Small intestine (tissue), 7 donors: ENCODE measurements at regions not wholly inside any gene's neighbourhood (a gene's known extent, or its start where the extent isn't known, plus 50 kb on each side); places are given as distances from the start of the nearest gene placed in this dataset.

ENCODE experiments used
- DNase-seq, 2 donors: peaks; one replicate each; pipeline versions ENCODE4 v3.0.0 to v3.0.0-alpha.2; 2013
- FAIRE-seq: peaks from 2 replicates; lab custom pipeline; 2012; peaks lifted over from hg19 to GRCh38; lab: Jason Lieb, UNC
- H3K27ac ChIP-seq, 3 donors: one replicate each; pipeline ENCODE4 v1.5.1; 2013; ENCODE audit warnings: low read length in 2 of 3, mild to moderate bottlenecking in 2 of 3, control low read depth in 1 of 3, inconsistent platforms in 1 of 3, low read depth in 1 of 3, moderate library complexity in 1 of 3
- H3K27me3 ChIP-seq, 3 donors: one replicate each; pipeline ENCODE4 v1.6.1; 2013; ENCODE audit warnings: low read length in 3 of 3, inconsistent platforms in 1 of 3; ENCODE audit not compliant: control insufficient read depth in 3 of 3, insufficient read depth in 3 of 3
- H3K36me3 ChIP-seq, 3 donors: one replicate each; pipeline ENCODE4 v1.6.1; 2013; ENCODE audit warnings: low read length in 3 of 3, inconsistent platforms in 1 of 3, low read depth in 1 of 3, mild to moderate bottlenecking in 1 of 3, moderate library complexity in 1 of 3; ENCODE audit not compliant: control insufficient read depth in 3 of 3, insufficient read depth in 2 of 3
- H3K4me1 ChIP-seq, 3 donors: one replicate each; pipeline ENCODE4 v1.6.1; 2013; ENCODE audit warnings: low read length in 2 of 3, inconsistent platforms in 1 of 3, low read depth in 1 of 3, mild to moderate bottlenecking in 1 of 3, moderate library complexity in 1 of 3; ENCODE audit not compliant: control insufficient read depth in 3 of 3, insufficient read depth in 2 of 3
- H3K4me3 ChIP-seq, 3 donors: one replicate each; pipeline ENCODE4 v1.5.1; 2013; ENCODE audit warnings: low read length in 3 of 3, control low read depth in 1 of 3, inconsistent platforms in 1 of 3, low read depth in 1 of 3, mild to moderate bottlenecking in 1 of 3, moderate library complexity in 1 of 3
- H3K9me3 ChIP-seq, 2 donors: one replicate each; pipeline ENCODE4 v1.6.1; 2013; ENCODE audit warnings: low read depth in 1 of 2, low read length in 1 of 2; ENCODE audit not compliant: control insufficient read depth in 2 of 2, insufficient read depth in 1 of 2
- WGBS, 3 donors: extraction: QIAGEN DNeasy Blood & Tissue Kit; methylation state at CpG; one replicate each; pipeline ENCODE4 v1.1.7; 2013; 5-methylcytosine and 5-hydroxymethylcytosine counted together
- donor health status: healthy with polysubstance abuse.
- donor health status: control.
- donor health status: control.
- donor health status: Bipolar disorder and iron deficiency.
- donor health status: healthy.

DNA sequence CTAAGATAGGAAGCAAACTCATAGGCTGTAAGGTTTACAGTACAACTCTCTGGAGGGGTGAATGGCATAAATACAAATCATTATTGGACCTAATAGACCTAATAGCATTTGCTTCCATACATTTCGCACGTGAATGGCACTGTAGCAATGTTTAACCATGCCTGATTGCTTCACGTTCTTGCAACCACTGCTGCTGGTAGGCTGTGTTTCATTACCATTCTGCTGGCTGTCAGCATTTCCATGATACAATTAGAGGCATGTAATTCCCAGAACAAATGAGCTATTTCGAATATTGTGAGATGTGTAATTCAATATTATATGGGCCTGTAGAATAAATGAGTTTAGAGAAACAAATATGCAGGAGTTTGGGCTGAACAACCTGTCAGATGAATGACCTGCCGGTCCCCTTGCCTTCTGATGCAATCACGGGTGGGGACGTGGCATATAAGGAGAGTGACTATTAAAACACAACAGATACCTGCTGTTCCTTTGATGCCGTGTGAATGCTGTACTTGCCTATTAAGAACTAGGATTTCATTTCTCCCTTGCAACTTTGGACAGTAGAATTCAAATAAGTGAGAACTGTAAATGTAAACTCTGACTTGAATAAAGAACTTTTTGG, 393.4 kb downstream of the ACTR3B start:
- FAIRE-seq (no peak), DNase-seq (no peak)
- H3K9me3 ChIP-seq = peaks cover 0 to 6% of the 10 kb centered on the region in 2 donors
- 61 to 75% (median 69%) methylated on average over 8 of the region's 8 CpGs for WGBS, 3 donors
- no peak overlapping the region for H3K4me3 ChIP-seq
- no peak overlapping the region for H3K27ac ChIP-seq
- H3K36me3 ChIP-seq = no peaks in the 10 kb centered on the region
- no peaks in the 10 kb centered on the region for H3K27me3 ChIP-seq
- H3K4me1 ChIP-seq = no peaks in the 10 kb centered on the region

DNA sequence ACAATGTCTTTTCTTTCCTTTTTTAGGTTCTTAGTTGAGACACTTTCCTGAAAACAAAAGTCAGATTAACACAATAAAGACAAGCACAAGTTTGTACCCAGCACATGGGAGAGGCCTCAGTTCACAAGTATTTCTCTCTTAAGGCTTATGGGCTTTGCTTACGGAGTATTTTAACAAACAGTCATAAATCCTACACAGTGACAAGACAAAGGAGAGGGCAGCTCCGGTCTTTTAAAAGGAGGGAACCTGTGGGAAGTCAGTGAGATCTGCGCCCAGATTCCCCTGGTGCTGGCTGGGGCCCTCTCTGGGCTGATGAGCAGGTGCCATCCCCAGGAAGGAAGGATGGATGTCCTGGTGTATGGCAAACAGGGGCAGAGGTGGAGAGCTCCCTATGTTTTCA, 398.6 kb downstream of the ACTR3B start:
- no peak for DNase-seq
- WGBS, 3 donors = 29 to 38% (median 36%) methylated on average over 3 of the region's 3 CpGs

DNA sequence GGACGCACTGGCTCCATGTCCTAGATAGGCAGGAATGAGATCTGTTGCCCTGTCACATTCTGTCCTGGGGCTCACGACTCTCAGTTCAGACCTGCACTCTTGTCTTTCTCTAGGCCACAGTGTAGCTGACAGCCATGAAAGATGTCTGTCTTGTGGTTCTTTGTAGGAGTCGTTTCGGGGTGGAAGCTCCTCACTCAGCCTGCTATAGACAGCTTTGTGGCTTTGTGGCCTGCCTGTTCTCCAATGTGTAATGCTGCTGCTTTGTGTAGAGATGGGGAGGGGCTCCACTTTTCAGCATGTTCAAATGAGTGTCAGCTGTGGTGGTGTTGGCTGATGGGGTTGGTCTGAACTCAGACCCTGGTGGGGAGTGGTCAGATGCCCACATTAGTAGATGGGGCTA, 410.7 kb downstream of the ACTR3B start:
- no peak for DNase-seq
- FAIRE-seq = no peak
- no peak overlapping the region for H3K27ac ChIP-seq
- no peaks in the 10 kb centered on the region for H3K4me1 ChIP-seq
- H3K4me3 ChIP-seq = no peak overlapping the region
- WGBS, 3 donors = 83 to 90% (median 83%) methylated on average over 4 of the region's 4 CpGs
- H3K27me3 ChIP-seq = no peaks in the 10 kb centered on the region
- H3K36me3 ChIP-seq = no peaks in the 10 kb centered on the region
- H3K9me3 ChIP-seq = peaks cover 0 to 4% of the 10 kb centered on the region in 2 donors

More for the DNA sequence above, 398.6 kb downstream of the ACTR3B start:
- Histone ChIP-seq H3K4me1 (no peaks in the 10 kb centered on the region), H3K4me3 (no peak overlapping the region), H3K27me3 (no peaks in the 10 kb centered on the region), H3K36me3 (no peaks in the 10 kb centered on the region), H3K27ac (no peak overlapping the region), H3K9me3 (peaks cover 0 to 15% of the 10 kb centered on the region in 2 donors)
- FAIRE-seq = no peak

DNA sequence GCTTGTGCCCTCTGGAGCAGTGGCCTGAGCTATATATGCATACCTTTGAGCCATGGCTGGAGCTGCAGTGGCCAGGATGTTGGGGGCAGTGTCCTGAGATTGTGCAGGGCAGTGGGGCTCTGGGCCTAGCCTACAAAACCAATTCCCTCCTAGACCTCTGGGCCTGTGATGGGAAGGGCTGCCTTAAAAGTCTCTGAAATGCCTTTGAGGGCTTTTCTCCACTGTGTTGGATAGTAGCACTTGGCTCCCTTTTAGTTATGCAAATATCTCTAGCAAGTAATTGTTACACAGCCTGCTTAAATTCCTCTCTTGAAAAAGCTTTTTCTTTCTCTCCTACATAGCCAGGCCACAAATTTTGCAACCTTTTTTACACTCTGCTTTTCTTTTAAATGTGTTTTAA, 426.4 kb downstream of the ACTR3B start:
- no peak overlapping the region for H3K27ac ChIP-seq
- no peak for FAIRE-seq

DNA sequence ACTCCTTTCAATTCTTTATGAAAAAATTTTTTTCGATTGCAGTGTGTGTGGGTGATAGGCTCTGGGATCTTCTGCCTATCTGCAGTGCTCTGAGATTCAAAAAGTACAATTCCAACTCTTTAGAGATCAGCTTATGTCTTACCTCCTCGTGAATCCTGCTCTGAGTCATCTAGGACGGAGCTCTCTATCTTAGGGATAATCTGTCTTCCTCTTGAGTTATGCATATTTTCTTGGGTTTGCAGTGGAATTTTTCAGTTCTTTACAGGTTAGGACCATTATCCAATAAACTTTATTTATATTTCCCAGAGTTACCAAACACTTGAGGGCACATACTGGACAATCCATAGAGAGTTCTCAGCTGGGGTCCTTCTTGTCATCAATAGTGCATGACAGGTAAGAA, 428.6 kb downstream of the ACTR3B start:
- Histone ChIP-seq H3K9me3 (no peaks in the 10 kb centered on the region), H3K27me3 (no peaks in the 10 kb centered on the region), H3K27ac (no peak overlapping the region), H3K36me3 (no peaks in the 10 kb centered on the region), H3K4me1 (no peaks in the 10 kb centered on the region), H3K4me3 (no peak overlapping the region)
- WGBS, 3 donors = 50 to 63% (median 56%) methylated on average over 3 of the region's 3 CpGs
- FAIRE-seq (no peak), DNase-seq (no peak)

More for the DNA sequence above, 426.4 kb downstream of the ACTR3B start:
- Histone ChIP-seq H3K27me3 (no peaks in the 10 kb centered on the region), H3K4me3 (no peak overlapping the region), H3K9me3 (no peaks in the 10 kb centered on the region), H3K4me1 (no peaks in the 10 kb centered on the region), H3K36me3 (no peaks in the 10 kb centered on the region)
- no peak for DNase-seq

DNA sequence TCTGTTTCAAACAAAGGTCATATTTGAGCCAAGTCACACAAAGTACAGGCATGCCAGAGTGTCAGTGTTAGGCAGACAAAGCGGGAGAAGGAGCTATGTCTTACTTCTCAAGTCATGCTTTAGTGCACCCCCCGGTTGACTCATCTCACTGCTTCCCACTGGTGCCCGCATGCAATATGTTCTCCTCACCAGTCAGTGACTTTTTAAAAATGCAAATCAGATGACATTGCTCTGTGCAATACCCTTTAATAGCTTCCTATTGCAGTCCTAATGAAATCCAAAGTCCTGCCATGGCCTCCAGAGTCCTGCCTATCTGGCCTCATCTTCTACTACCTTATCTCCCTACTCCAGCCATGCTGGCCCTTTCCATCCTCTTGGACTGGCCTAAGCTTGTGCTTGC, 429.1 kb downstream of the ACTR3B start:
- no peak overlapping the region for H3K4me3 ChIP-seq
- no peaks in the 10 kb centered on the region for H3K36me3 ChIP-seq
- DNase-seq (no peak), FAIRE-seq (no peak)
- no peaks in the 10 kb centered on the region for H3K4me1 ChIP-seq
- H3K9me3 ChIP-seq = no peaks in the 10 kb centered on the region
- H3K27me3 ChIP-seq = no peaks in the 10 kb centered on the region
- no peak overlapping the region for H3K27ac ChIP-seq
- 85 to 95% (median 86%) methylated on average over 3 of the region's 3 CpGs for WGBS, 3 donors

DNA sequence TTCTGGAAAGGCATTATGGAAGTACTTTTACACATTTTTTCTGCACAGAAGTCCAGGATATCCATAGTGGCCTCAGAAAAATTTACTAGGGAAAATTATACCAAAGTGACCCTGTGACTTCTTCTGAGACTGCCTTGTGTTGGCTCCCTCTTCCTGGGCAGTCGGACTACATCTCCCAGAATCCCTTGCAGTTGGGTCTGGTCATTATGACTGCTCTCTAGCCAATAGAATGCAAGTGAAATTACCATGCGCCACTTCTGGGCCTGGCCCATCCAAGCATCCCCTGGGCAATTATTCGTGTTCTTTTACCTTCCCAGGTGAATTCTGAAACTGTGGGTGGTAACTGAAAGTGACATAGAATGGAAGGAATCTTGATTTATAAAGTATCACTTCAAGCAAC, 430.9 kb downstream of the ACTR3B start:
- Histone ChIP-seq H3K4me3 (no peak overlapping the region), H3K27me3 (no peaks in the 10 kb centered on the region), H3K27ac (no peak overlapping the region), H3K4me1 (no peaks in the 10 kb centered on the region), H3K36me3 (no peaks in the 10 kb centered on the region), H3K9me3 (no peaks in the 10 kb centered on the region)
- DNase-seq = no peak
- 49 to 68% (median 64%) methylated on average over 3 of the region's 3 CpGs for WGBS, 3 donors
- no peak for FAIRE-seq

DNA sequence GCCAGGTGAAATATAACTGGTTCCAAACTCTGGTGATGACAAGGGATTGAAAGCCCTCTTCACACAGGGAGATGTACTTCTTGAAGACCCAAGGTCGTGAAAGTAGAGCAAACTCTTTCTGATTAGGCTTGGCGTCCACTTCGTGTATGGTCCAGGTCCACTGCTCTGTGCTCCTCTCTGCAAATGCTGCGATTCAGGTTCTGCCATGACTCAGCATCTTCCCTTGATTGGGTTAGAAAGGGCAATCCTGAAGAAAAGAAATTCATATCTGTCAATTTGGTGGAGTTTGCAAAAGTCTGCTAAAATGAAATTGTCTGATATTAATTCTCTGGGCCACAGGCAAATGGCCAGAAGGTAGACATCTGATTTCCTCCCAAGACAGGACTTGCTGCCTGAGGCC, 431.4 kb downstream of the ACTR3B start:
- FAIRE-seq = no peak
- H3K27ac ChIP-seq = no peak overlapping the region
- H3K4me1 ChIP-seq = no peaks in the 10 kb centered on the region
- no peaks in the 10 kb centered on the region for H3K27me3 ChIP-seq
- no peak overlapping the region for H3K4me3 ChIP-seq
- WGBS, 3 donors = 79 to 84% (median 84%) methylated on average over 4 of the region's 4 CpGs
- H3K36me3 ChIP-seq = no peaks in the 10 kb centered on the region
- H3K9me3 ChIP-seq = no peaks in the 10 kb centered on the region
- no peak for DNase-seq

DNA sequence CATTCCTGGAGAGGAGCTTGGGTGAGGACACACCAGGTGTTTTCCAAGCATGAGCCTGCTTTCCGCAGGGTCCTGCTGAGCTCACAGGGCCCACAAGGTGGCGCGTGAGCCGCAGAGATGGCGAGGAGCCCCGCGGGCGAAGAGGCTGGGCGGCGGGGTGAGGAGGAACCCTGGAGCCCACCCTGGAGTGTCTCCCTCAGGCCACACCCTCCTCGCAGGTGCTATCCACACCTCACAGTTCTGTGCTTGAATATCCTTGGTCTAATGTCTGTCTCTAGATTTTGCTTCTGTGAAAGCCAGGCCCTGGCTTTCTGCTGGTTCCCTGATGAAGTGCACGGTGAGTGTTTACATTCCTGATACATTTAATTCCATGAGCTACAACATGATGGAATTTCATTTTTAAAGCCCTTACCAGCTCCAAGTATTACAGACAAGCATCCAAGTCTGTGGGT, 433.6 kb downstream of the ACTR3B start:
- H3K4me3 ChIP-seq = no peak overlapping the region
- H3K4me1 ChIP-seq = no peaks in the 10 kb centered on the region
- FAIRE-seq = no peak
- H3K27ac ChIP-seq = no peak overlapping the region
- H3K27me3 ChIP-seq = no peaks in the 10 kb centered on the region
- H3K36me3 ChIP-seq = no peaks in the 10 kb centered on the region
- peak in 1 of 2 donors; percentile 19 for DNase-seq
- WGBS, 3 donors = 9 to 27% (median 26%) methylated on average over 12 of the region's 12 CpGs
- no peaks in the 10 kb centered on the region for H3K9me3 ChIP-seq
